GM12864 (cell line): ENCODE measurements at regions not wholly inside any gene's neighbourhood (a gene's known extent, or its start where the extent isn't known, plus 50 kb on each side); places are given as distances from the start of the nearest gene placed in this dataset.

Experiments used
- DNase-seq: peaks from one replicate; pipeline ENCODE4 v3.0.0-alpha.2; 2011; ENCODE audit warnings: low read depth
- H3K4me3 ChIP-seq: 2 replicates; pipeline ENCODE4 v1.5.1; 2011; ENCODE audit warnings: mild to moderate bottlenecking, low read depth, low read length, control low read depth
- TF ChIP-seq, protein P1 (sequence below): IDR thresholded peaks from 2 replicates; pipeline ENCODE4 v1.5.1; 2011; ENCODE audit warnings: low read depth, mild to moderate bottlenecking, moderate library complexity, low read length, control low read depth, inconsistent platforms; ENCODE audit errors: missing control alignments

- no peak for DNase-seq
- TF ChIP-seq, protein P1, sequence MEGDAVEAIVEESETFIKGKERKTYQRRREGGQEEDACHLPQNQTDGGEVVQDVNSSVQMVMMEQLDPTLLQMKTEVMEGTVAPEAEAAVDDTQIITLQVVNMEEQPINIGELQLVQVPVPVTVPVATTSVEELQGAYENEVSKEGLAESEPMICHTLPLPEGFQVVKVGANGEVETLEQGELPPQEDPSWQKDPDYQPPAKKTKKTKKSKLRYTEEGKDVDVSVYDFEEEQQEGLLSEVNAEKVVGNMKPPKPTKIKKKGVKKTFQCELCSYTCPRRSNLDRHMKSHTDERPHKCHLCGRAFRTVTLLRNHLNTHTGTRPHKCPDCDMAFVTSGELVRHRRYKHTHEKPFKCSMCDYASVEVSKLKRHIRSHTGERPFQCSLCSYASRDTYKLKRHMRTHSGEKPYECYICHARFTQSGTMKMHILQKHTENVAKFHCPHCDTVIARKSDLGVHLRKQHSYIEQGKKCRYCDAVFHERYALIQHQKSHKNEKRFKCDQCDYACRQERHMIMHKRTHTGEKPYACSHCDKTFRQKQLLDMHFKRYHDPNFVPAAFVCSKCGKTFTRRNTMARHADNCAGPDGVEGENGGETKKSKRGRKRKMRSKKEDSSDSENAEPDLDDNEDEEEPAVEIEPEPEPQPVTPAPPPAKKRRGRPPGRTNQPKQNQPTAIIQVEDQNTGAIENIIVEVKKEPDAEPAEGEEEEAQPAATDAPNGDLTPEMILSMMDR = no peak
- no peak overlapping the region for H3K4me3 ChIP-seq
Observed at GRCh38 chr18:29084120-29084519, 907.2 kb upstream of the CDH2 start.

DNA sequence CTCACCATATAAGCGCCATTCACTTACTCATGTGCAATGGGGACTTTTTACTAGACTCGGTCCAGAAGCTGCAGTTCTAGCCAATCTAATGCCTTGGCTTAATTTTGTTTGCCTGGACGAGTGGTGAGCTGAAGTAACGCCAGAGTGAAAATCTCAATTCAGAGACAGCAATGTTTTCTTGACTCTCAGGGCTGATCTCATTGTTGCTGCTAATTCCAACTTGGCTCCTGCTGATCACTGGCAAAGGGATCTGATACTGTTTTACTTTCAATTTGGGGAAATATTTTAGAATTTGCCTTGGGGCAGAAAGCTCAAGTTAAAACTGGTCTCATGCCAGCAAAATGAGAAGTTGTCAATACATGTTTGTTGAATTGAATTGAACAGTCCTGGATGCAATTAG, 906.6 kb upstream of the CDH2 start:
- DNase-seq = no peak
- TF ChIP-seq, protein P1 = no peak
- no peak overlapping the region for H3K4me3 ChIP-seq

DNA sequence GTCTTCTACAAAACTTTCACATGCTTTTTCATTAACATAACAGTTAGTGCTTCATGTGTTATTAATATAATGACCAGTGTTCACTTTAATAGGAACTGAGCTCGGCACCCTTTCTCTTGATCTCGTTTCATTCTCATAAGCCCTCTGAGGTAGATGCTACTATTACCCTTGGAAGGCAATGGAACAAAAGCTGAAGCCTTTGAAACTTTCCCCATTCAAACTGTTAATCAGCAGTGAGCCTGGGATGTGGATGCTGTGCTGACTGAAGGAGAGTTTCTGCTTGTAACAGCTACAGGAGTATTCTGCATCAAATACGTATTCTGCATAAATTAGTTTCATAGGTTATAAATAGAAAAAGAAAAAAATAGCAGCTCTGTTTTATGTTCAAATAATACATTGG, 904.0 kb upstream of the CDH2 start:
- TF ChIP-seq, protein P1 = no peak
- DNase-seq = no peak
- no peak overlapping the region for H3K4me3 ChIP-seq

GRCh38 chr18:29078273-29078672, 901.3 kb upstream of the CDH2 start:
- H3K4me3 ChIP-seq = no peak overlapping the region
- TF ChIP-seq, protein P1 = no peak
- no peak for DNase-seq

GRCh38 chr18:29077344-29077743, 900.4 kb upstream of the CDH2 start:
- TF ChIP-seq, protein P1 = no peak
- H3K4me3 ChIP-seq = no peak overlapping the region
- no peak for DNase-seq

- TF ChIP-seq, protein P1 = no peak
Observed at GRCh38 chr18:29076645-29077044, 899.7 kb upstream of the CDH2 start.

GRCh38 chr18:29074147-29074546, 897.2 kb upstream of the CDH2 start:
- TF ChIP-seq, protein P1 = no peak
- DNase-seq = no peak
- H3K4me3 ChIP-seq = no peak overlapping the region

More at GRCh38 chr18:29076645-29077044, 899.7 kb upstream of the CDH2 start:
- no peak for DNase-seq
- no peak overlapping the region for H3K4me3 ChIP-seq
